H1 (cell line): ENCODE measurements at regions not wholly inside any gene's neighbourhood (a gene's known extent, or its start where the extent isn't known, plus 50 kb on each side); places are given as distances from the start of the nearest gene placed in this dataset.

Experiments used
- BCL11A ChIP-seq, 2 experiments: IDR thresholded peaks; one replicate each; pipeline ENCODE4 v1.6.1; 2011; ENCODE audit warnings: low read depth in 2 of 2, low read length in 2 of 2, mild to moderate bottlenecking in 2 of 2
- CBX5 ChIP-seq: fragments of 300-800, 300-1000 bp; sonication (generic); IDR thresholded peaks from 2 replicates; pipeline ENCODE4 v1.7.1; 2016; ENCODE audit warnings: antibody characterized with exemption, low read length, low read depth
- CTCF ChIP-seq, 3 experiments: IDR thresholded peaks; 1 replicate in 2 of 3; 2 replicates in 1 of 3; pipeline versions ENCODE4 v1.5.1 to v1.6.1; 2011; ENCODE audit warnings: low read length in 3 of 3, mild to moderate bottlenecking in 3 of 3, inconsistent platforms in 2 of 3, low read depth in 1 of 3, moderate library complexity in 1 of 3; ENCODE audit not compliant: insufficient read depth in 1 of 3; ENCODE audit errors: control extremely low read depth in 1 of 3
- EGR1 ChIP-seq: IDR thresholded peaks from 2 replicates; pipeline ENCODE4 v1.6.1; 2011; ENCODE audit warnings: low read depth, low read length, borderline replicate concordance
- EP300 ChIP-seq, 2 experiments: IDR thresholded peaks; 1 replicate in 1 of 2; 2 replicates in 1 of 2; pipeline ENCODE4 v1.6.1; 2011 to 2012; ENCODE audit warnings: low read depth in 2 of 2, low read length in 2 of 2, mild to moderate bottlenecking in 2 of 2, borderline replicate concordance in 1 of 2, inconsistent platforms in 1 of 2, moderate library complexity in 1 of 2
- EZH2 ChIP-seq: fragments of 200-600 bp; sonication (generic); IDR thresholded peaks from 2 replicates; pipeline ENCODE4 v1.7.1; 2012; ENCODE audit warnings: low read depth, mild to moderate bottlenecking, moderate library complexity, low read length, inconsistent platforms; ENCODE audit not compliant: severe bottlenecking
- GABPA ChIP-seq: IDR thresholded peaks from 2 replicates; pipeline ENCODE4 v1.6.1; 2011; ENCODE audit warnings: mild to moderate bottlenecking, low read length, moderate library complexity, borderline replicate concordance; ENCODE audit not compliant: insufficient read depth
- JUND ChIP-seq: IDR thresholded peaks from 2 replicates; pipeline ENCODE4 v1.6.1; 2011; ENCODE audit warnings: mild to moderate bottlenecking, improper control_type of control experiment, low read length
- NANOG ChIP-seq: IDR thresholded peaks from 2 replicates; pipeline ENCODE4 v1.6.1; 2011; ENCODE audit warnings: low read length, low read depth, mild to moderate bottlenecking, inconsistent platforms; ENCODE audit not compliant: insufficient read depth, poor library complexity, severe bottlenecking
- POLR2A ChIP-seq, 2 experiments: IDR thresholded peaks; 1 replicate in 1 of 2; 2 replicates in 1 of 2; pipeline ENCODE4 v1.6.1; 2011; ENCODE audit warnings: low read depth in 2 of 2, low read length in 2 of 2, mild to moderate bottlenecking in 2 of 2; ENCODE audit errors: control extremely low read depth in 1 of 2
- SIN3A ChIP-seq, 2 experiments: IDR thresholded peaks in 1 of 2; conservative IDR thresholded peaks in 1 of 2; 2 replicates each; pipeline ENCODE4 v1.6.1; 2011 to 2012; ENCODE audit warnings: low read length in 2 of 2, improper control_type of control experiment in 1 of 2, low read depth in 1 of 2, mild to moderate bottlenecking in 1 of 2
- SIRT6 ChIP-seq: IDR thresholded peaks from one replicate; pipeline ENCODE4 v1.7.1; 2012; ENCODE audit warnings: low read length, inconsistent platforms

GRCh38 chr15:96894659-96895058 is 564.2 kb downstream of the NR2F2 start:
- TF ChIP-seq CTCF (IDR thresholded peaks at IDR 0.05; ENCODE audit: control extremely low read depth in 1 of 3, insufficient read depth in 1 of 3, low read depth in 1 of 3, low read length in 3 of 3) = no peak
- no peak for TF ChIP-seq EGR1
- TF ChIP-seq POLR2A (IDR thresholded peaks at IDR 0.05; ENCODE audit: control extremely low read depth in 1 of 2, low read depth in 2 of 2, low read length in 2 of 2) = no peak
- TF ChIP-seq EP300 (IDR thresholded peaks at IDR 0.05; ENCODE audit: borderline replicate concordance in 1 of 2, low read depth in 2 of 2, low read length in 2 of 2) = no peak
- TF ChIP-seq SIN3A (conservative IDR thresholded peaks at IDR 0.05 in 1 of 2, IDR thresholded peaks at IDR 0.05 in 1 of 2; ENCODE audit: low read depth in 1 of 2, low read length in 2 of 2) = no peak
- no peak for TF ChIP-seq SIRT6
- TF ChIP-seq EZH2 = no peak
- TF ChIP-seq GABPA = no peak
- no peak for TF ChIP-seq JUND
- TF ChIP-seq CBX5 = no peak
- TF ChIP-seq NANOG = no peak
- TF ChIP-seq BCL11A (IDR thresholded peaks at IDR 0.05; ENCODE audit: low read depth in 2 of 2, low read length in 2 of 2) = no peak
